GM21529 (cell line): ENCODE measurements at regions not wholly inside any gene's neighbourhood (a gene's known extent, or its start where the extent isn't known, plus 50 kb on each side); places are given as distances from the start of the nearest gene placed in this dataset.
"Not testable (repeated sequence)": the region's sequence is repeated elsewhere in the genome, so short reads cannot be mapped to it uniquely, and the experiment has no call there.

Experiments
- ATAC-seq: cut with Tn5 transposase; IDR thresholded peaks from one replicate; pipeline ENCODE4 v1.9.1; 2021; ENCODE audit not compliant: unreplicated experiment

GRCh38 chr6:22157233-22157632 is 139.6 kb downstream of the PRL start:
- no peak for ATAC-seq

- no peak for ATAC-seq
These were observed 132.6 kb downstream of the PRL start for GRCh38 chr6:22164236-22164635.

GRCh38 chr6:22171006-22171405 is 125.8 kb downstream of the PRL start:
- ATAC-seq: not testable (repeated sequence)

GRCh38 chr6:22171885-22172284 is 125.0 kb downstream of the PRL start:
- not testable (repeated sequence) for ATAC-seq

- ATAC-seq: no peak
These were observed 123.5 kb downstream of the PRL start for GRCh38 chr6:22173311-22173710.

GRCh38 chr6:22180250-22180649 is 116.6 kb downstream of the PRL start:
- not testable (repeated sequence) for ATAC-seq

- no peak for ATAC-seq
These were observed 112.5 kb downstream of the PRL start for GRCh38 chr6:22184371-22184770.

GRCh38 chr6:22189946-22190345 is 106.9 kb downstream of the PRL start:
- no peak for ATAC-seq

GRCh38 chr6:22194188-22194921 is 102.5 kb downstream of the PRL start:
- ATAC-seq: no peak

GRCh38 chr6:22199771-22200170 is 97.1 kb downstream of the PRL start:
- ATAC-seq: no peak

GRCh38 chr6:22204153-22204552 is 92.7 kb downstream of the PRL start:
- no peak for ATAC-seq

- no peak for ATAC-seq
These were observed 91.6 kb downstream of the PRL start for GRCh38 chr6:22205266-22205665.

GRCh38 chr6:22206106-22206505 is 90.7 kb downstream of the PRL start:
- no peak for ATAC-seq

- no peak for ATAC-seq
These were observed 88.8 kb downstream of the PRL start for GRCh38 chr6:22208026-22208425.

GRCh38 chr6:22214314-22214713 is 82.5 kb downstream of the PRL start:
- ATAC-seq: no peak

GRCh38 chr6:22215474-22215873 is 81.4 kb downstream of the PRL start:
- not testable (repeated sequence) for ATAC-seq

GRCh38 chr6:22218410-22218809 is 78.4 kb downstream of the PRL start:
- no peak for ATAC-seq

GRCh38 chr6:22219925-22220324 is 76.9 kb downstream of the PRL start:
- no peak for ATAC-seq

GRCh38 chr6:22221211-22221610 is 75.6 kb downstream of the PRL start:
- ATAC-seq: no peak

- no peak for ATAC-seq
These were observed 75.2 kb downstream of the PRL start for GRCh38 chr6:22221630-22222029.

GRCh38 chr6:22222469-22222868 is 74.4 kb downstream of the PRL start:
- no peak for ATAC-seq

GRCh38 chr6:22227824-22228610 is 68.8 kb downstream of the PRL start:
- no peak for ATAC-seq
